Liver (tissue), 8 donors: ENCODE measurements at regions not wholly inside any gene's neighbourhood (a gene's known extent, or its start where the extent isn't known, plus 50 kb on each side); places are given as distances from the start of the nearest gene placed in this dataset.

Experiments used
- DNase-seq: peaks from one replicate; pipeline ENCODE4 v3.0.0-alpha.2; 2017; ENCODE audit warnings: low spot score
- H3K27ac ChIP-seq, 2 donors: one replicate each; pipeline ENCODE4 v1.7.0; 2013; ENCODE audit warnings: inconsistent platforms in 2 of 2, low read length in 2 of 2, control low read depth in 1 of 2, low read depth in 1 of 2, mild to moderate bottlenecking in 1 of 2
- H3K27me3 ChIP-seq, 4 donors: one replicate each; pipeline versions ENCODE4 v1.6.1 to v1.7.0; 2013; ENCODE audit warnings: low read length in 3 of 4, inconsistent platforms in 1 of 4, mild to moderate bottlenecking in 1 of 4, moderate library complexity in 1 of 4; ENCODE audit not compliant: control insufficient read depth in 4 of 4, insufficient read depth in 4 of 4
- H3K36me3 ChIP-seq, 4 donors: one replicate each; pipeline versions ENCODE4 v1.6.1 to v1.7.0; 2013; ENCODE audit warnings: low read length in 3 of 4, mild to moderate bottlenecking in 3 of 4, low read depth in 1 of 4, moderate library complexity in 1 of 4; ENCODE audit not compliant: control insufficient read depth in 4 of 4, insufficient read depth in 3 of 4
- H3K4me1 ChIP-seq, 4 donors: one replicate each; pipeline versions ENCODE4 v1.6.1 to v1.7.0; 2013; ENCODE audit warnings: low read length in 3 of 4, mild to moderate bottlenecking in 3 of 4, moderate library complexity in 1 of 4; ENCODE audit not compliant: control insufficient read depth in 4 of 4, insufficient read depth in 4 of 4
- H3K4me3 ChIP-seq, 3 donors: one replicate each; pipeline versions ENCODE4 v1.6.1 to v1.7.0; 2013; ENCODE audit warnings: low read length in 3 of 3, control low read depth in 1 of 3, low read depth in 1 of 3, mild to moderate bottlenecking in 1 of 3
- H3K9ac ChIP-seq, 2 donors: one replicate each; pipeline ENCODE4 v1.7.0; 2013; ENCODE audit warnings: low read length in 2 of 2, mild to moderate bottlenecking in 2 of 2, moderate library complexity in 2 of 2, control low read depth in 1 of 2, low read depth in 1 of 2
- H3K9me3 ChIP-seq, 4 donors: one replicate each; pipeline versions ENCODE4 v1.6.1 to v1.7.0; 2013; ENCODE audit warnings: low read length in 3 of 4; ENCODE audit not compliant: control insufficient read depth in 4 of 4
- CTCF ChIP-seq: fragments of 150-350 bp; IDR thresholded peaks from 2 replicates; pipeline ENCODE4 v1.5.1; 2017; ENCODE audit warnings: improper control_type of control experiment, low read depth, low read length; ENCODE audit not compliant: missing input control
- EGR1 ChIP-seq, 2 donors: IDR thresholded peaks; 2 replicates each; pipeline ENCODE4 v1.6.1; 2016 to 2018; ENCODE audit warnings: antibody characterized with exemption in 2 of 2, low read depth in 2 of 2
- FOXA1 ChIP-seq: IDR thresholded peaks from 2 replicates; pipeline ENCODE4 v1.6.1; 2016; ENCODE audit warnings: antibody characterized with exemption
- FOXA2 ChIP-seq: IDR thresholded peaks from 2 replicates; pipeline ENCODE4 v1.6.1; 2016; ENCODE audit warnings: antibody characterized with exemption
- GABPA ChIP-seq, 2 donors: IDR thresholded peaks in 1 of 2; conservative IDR thresholded peaks in 1 of 2; 2 replicates each; pipeline ENCODE4 v1.6.1; 2016; ENCODE audit warnings: antibody characterized with exemption in 2 of 2, mild to moderate bottlenecking in 1 of 2, moderate library complexity in 1 of 2
- HNF4A ChIP-seq, 2 donors: conservative IDR thresholded peaks; 2 replicates each; pipeline ENCODE4 v1.6.1; 2016; ENCODE audit warnings: antibody characterized with exemption in 2 of 2, mild to moderate bottlenecking in 2 of 2
- HNF4G ChIP-seq: IDR thresholded peaks from 2 replicates; pipeline ENCODE4 v1.6.1; 2016; ENCODE audit warnings: antibody characterized with exemption
- NR2F2 ChIP-seq: IDR thresholded peaks from 2 replicates; pipeline ENCODE4 v1.6.1; 2016; ENCODE audit warnings: antibody characterized with exemption
- RAD21 ChIP-seq, 2 donors: IDR thresholded peaks; 2 replicates each; pipeline ENCODE4 v1.6.1; 2016; ENCODE audit warnings: antibody characterized with exemption in 2 of 2, mild to moderate bottlenecking in 2 of 2
- RXRA ChIP-seq, 2 donors: IDR thresholded peaks; 2 replicates each; pipeline ENCODE4 v1.6.1; 2017 to 2018; ENCODE audit warnings: antibody characterized with exemption in 2 of 2, mild to moderate bottlenecking in 1 of 2
- SP1 ChIP-seq: IDR thresholded peaks from 2 replicates; pipeline ENCODE4 v1.6.1; 2018; ENCODE audit warnings: antibody characterized with exemption, mild to moderate bottlenecking
- TAF1 ChIP-seq: conservative IDR thresholded peaks from 2 replicates; pipeline ENCODE4 v1.6.1; 2016; ENCODE audit warnings: antibody characterized with exemption, mild to moderate bottlenecking
- YY1 ChIP-seq: IDR thresholded peaks from 2 replicates; pipeline ENCODE4 v1.6.1; 2016; ENCODE audit warnings: antibody characterized with exemption, mild to moderate bottlenecking
- WGBS: extraction: QIAGEN DNeasy Blood & Tissue Kit; methylation state at CpG from one replicate; pipeline ENCODE4 v1.1.7; 2013; 5-methylcytosine and 5-hydroxymethylcytosine counted together
- TF ChIP-seq, protein P1 (sequence below): IDR thresholded peaks from 2 replicates; pipeline ENCODE4 v1.6.1; 2016; ENCODE audit warnings: antibody characterized with exemption, mild to moderate bottlenecking
- TF ChIP-seq, protein P2 (sequence below): IDR thresholded peaks from 2 replicates; pipeline ENCODE4 v1.6.1; 2016; ENCODE audit warnings: antibody characterized with exemption
- TF ChIP-seq, protein P3 (sequence below): IDR thresholded peaks from 2 replicates; pipeline ENCODE4 v1.6.1; 2016; ENCODE audit warnings: antibody characterized with exemption
- donor health status: healthy.
- donor health status: healthy.
- donor health status: healthy.
- donor health status: healthy.
- donor health status: healthy.

DNA sequence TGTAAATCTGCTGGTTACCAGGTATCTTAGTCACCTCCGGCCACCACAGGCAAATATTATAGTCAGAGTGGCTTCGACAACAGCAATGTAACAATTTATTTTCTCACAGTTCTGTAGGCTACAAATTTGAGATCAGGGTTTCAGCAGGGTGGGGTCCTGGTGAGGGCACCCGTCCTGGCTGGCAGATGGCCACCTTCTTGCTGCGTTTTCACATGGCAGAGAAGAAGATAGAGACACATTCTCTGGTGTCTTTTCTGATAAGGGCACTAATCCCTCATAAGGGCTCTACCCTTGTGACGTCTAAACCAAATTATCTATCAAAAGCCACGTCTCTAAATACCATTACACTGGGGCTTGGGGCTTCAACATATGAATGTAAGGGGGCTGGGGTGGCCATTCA, 843.2 kb upstream of the FANCL start:
- TF ChIP-seq CTCF (no peak), RXRA (IDR thresholded peaks at IDR 0.05) (no peak), FOXA1 (no peak), YY1 (no peak), RAD21 (IDR thresholded peaks at IDR 0.05) (no peak), TAF1 (no peak), EGR1 (IDR thresholded peaks at IDR 0.05; ENCODE audit: low read depth in 2 of 2) (no peak), HNF4G (no peak), GABPA (IDR thresholded peaks at IDR 0.05 in 1 of 2, conservative IDR thresholded peaks at IDR 0.05 in 1 of 2) (no peak), FOXA2 (no peak), SP1 (no peak), NR2F2 (no peak)
- TF ChIP-seq, protein P1, sequence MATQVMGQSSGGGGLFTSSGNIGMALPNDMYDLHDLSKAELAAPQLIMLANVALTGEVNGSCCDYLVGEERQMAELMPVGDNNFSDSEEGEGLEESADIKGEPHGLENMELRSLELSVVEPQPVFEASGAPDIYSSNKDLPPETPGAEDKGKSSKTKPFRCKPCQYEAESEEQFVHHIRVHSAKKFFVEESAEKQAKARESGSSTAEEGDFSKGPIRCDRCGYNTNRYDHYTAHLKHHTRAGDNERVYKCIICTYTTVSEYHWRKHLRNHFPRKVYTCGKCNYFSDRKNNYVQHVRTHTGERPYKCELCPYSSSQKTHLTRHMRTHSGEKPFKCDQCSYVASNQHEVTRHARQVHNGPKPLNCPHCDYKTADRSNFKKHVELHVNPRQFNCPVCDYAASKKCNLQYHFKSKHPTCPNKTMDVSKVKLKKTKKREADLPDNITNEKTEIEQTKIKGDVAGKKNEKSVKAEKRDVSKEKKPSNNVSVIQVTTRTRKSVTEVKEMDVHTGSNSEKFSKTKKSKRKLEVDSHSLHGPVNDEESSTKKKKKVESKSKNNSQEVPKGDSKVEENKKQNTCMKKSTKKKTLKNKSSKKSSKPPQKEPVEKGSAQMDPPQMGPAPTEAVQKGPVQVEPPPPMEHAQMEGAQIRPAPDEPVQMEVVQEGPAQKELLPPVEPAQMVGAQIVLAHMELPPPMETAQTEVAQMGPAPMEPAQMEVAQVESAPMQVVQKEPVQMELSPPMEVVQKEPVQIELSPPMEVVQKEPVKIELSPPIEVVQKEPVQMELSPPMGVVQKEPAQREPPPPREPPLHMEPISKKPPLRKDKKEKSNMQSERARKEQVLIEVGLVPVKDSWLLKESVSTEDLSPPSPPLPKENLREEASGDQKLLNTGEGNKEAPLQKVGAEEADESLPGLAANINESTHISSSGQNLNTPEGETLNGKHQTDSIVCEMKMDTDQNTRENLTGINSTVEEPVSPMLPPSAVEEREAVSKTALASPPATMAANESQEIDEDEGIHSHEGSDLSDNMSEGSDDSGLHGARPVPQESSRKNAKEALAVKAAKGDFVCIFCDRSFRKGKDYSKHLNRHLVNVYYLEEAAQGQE, result no peak
- TF ChIP-seq, protein P2, sequence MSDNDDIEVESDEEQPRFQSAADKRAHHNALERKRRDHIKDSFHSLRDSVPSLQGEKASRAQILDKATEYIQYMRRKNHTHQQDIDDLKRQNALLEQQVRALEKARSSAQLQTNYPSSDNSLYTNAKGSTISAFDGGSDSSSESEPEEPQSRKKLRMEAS, result no peak
- TF ChIP-seq, protein P3, sequence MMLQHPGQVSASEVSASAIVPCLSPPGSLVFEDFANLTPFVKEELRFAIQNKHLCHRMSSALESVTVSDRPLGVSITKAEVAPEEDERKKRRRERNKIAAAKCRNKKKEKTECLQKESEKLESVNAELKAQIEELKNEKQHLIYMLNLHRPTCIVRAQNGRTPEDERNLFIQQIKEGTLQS, result no peak
- H3K4me1 ChIP-seq, result no peaks in the 10 kb centered on the region
- H3K36me3 ChIP-seq, result no peaks in the 10 kb centered on the region
- no peaks in the 10 kb centered on the region for H3K9me3 ChIP-seq
- 72% methylated on average over 6 of the region's 6 CpGs for WGBS
- no peak overlapping the region for H3K4me3 ChIP-seq
- no peak overlapping the region for H3K27ac ChIP-seq
- H3K9ac ChIP-seq, result no peak overlapping the region
- no peak for DNase-seq
- no peaks in the 10 kb centered on the region for H3K27me3 ChIP-seq

- Histone ChIP-seq H3K27ac (no peak overlapping the region), H3K9ac (no peak overlapping the region), H3K4me3 (no peak overlapping the region), H3K27me3 (no peaks in the 10 kb centered on the region), H3K4me1 (no peaks in the 10 kb centered on the region), H3K9me3 (no peaks in the 10 kb centered on the region), H3K36me3 (no peaks in the 10 kb centered on the region)
- no peak for TF ChIP-seq HNF4A (conservative IDR thresholded peaks at IDR 0.05)
- no peak for TF ChIP-seq RXRA (IDR thresholded peaks at IDR 0.05)
- no peak for TF ChIP-seq TAF1
- TF ChIP-seq, protein P2, result no peak
- no peak for DNase-seq
- WGBS, result 69% methylated on average over 5 of the region's 5 CpGs
Observed at GRCh38 chr2:59083075-59083828, 842.1 kb upstream of the FANCL start.
